ENCODE measurements at regions not wholly inside any gene's neighbourhood (a gene's known extent, or its start where the extent isn't known, plus 50 kb on each side); places are given as distances from the start of the nearest gene placed in this dataset.
A peak's percentile ranks its signal among the peaks of the same experiment; 100 is the strongest.

GRCh38 chr9:81814401-81814793, 113.8 kb upstream of the SPATA31D4 start:
- CTCF ChIA-PET: no interaction called here
- Mint-ChIP-seq H3K27ac (no peak overlapping the region), H3K4me3 (no peak overlapping the region), H3K27me3 (ENCODE audit: low read depth) (peaks cover 51% of the 10 kb centered on the region), H3K9me3 (peaks cover 4% of the 10 kb centered on the region; the same call in 1 of the 2 replicates), H3K36me3 (peaks cover 3% of the 10 kb centered on the region; the same call in 1 of the 2 replicates), H3K4me1 (peaks cover 40% of the 10 kb centered on the region)
- ATAC-seq: no peak
- POLR2A ChIA-PET: no interaction called here
- no peak for DNase-seq (ENCODE audit: low spot score)
- TF ChIP-seq ZNF671 (CRISPR knock-in tag; IDR thresholded peaks at IDR 0.05) (no peak), ETV6 (CRISPR knock-in tag; IDR thresholded peaks at IDR 0.05) (no peak), GRHL2 (CRISPR knock-in tag; IDR thresholded peaks at IDR 0.05; ENCODE audit: insufficient replicate concordance, severe bottlenecking) (no peak), USF2 (CRISPR knock-in tag; IDR thresholded peaks at IDR 0.05) (no peak), ZNF317 (CRISPR knock-in tag; IDR thresholded peaks at IDR 0.05; ENCODE audit: borderline replicate concordance, low read depth) (no peak), JAZF1 (CRISPR knock-in tag; IDR thresholded peaks at IDR 0.05) (no peak), CREM (CRISPR knock-in tag; IDR thresholded peaks at IDR 0.05) (no peak), NR3C1 (CRISPR knock-in tag; conservative IDR thresholded peaks at IDR 0.05; ENCODE audit: low read depth) (no peak), TEAD4 (CRISPR knock-in tag; IDR thresholded peaks at IDR 0.05) (no peak), ZNF423 (CRISPR knock-in tag; IDR thresholded peaks at IDR 0.05) (no peak), CREB1 (CRISPR knock-in tag; IDR thresholded peaks at IDR 0.05) (no peak)

GRCh38 chr9:81814794-81815464, 113.3 kb upstream of the SPATA31D4 start:
- ChIA-PET CTCF (no interaction called here), POLR2A (no interaction called here)
- Mint-ChIP-seq H3K9me3 (peaks cover 4% of the 10 kb centered on the region; the same call in 1 of the 2 replicates), H3K4me1 (peaks cover 45% of the 10 kb centered on the region), H3K27ac (peak overlapping the region; percentile 50), H3K4me3 (no peak overlapping the region), H3K36me3 (peaks cover 3% of the 10 kb centered on the region; the same call in 1 of the 2 replicates), H3K27me3 (ENCODE audit: low read depth) (peaks cover 53% of the 10 kb centered on the region)
- TF ChIP-seq CDX4 (CRISPR knock-in tag; IDR thresholded peaks at IDR 0.05; ENCODE audit: borderline replicate concordance): no peak
- peak; percentile 83 for ATAC-seq
- no peak for DNase-seq (ENCODE audit: low spot score)

- ChIA-PET CTCF (no interaction called here), POLR2A (no interaction called here)
- H3K27ac Mint-ChIP-seq: no peak overlapping the region
- H3K4me1 Mint-ChIP-seq: peaks cover 54% of the 10 kb centered on the region
- DNase-seq (ENCODE audit: low spot score): no peak
- ATAC-seq: no peak
- H3K36me3 Mint-ChIP-seq: peaks cover 3% of the 10 kb centered on the region; the same call in 1 of the 2 replicates
- peaks cover 4% of the 10 kb centered on the region; the same call in 1 of the 2 replicates for H3K9me3 Mint-ChIP-seq
- H3K27me3 Mint-ChIP-seq (ENCODE audit: low read depth): peaks cover 61% of the 10 kb centered on the region
- no peak overlapping the region for H3K4me3 Mint-ChIP-seq
- TF ChIP-seq SMAD3 (CRISPR knock-in tag; IDR thresholded peaks at IDR 0.05; ENCODE audit: borderline replicate concordance): no peak
- TF ChIP-seq ATF2 (CRISPR knock-in tag; IDR thresholded peaks at IDR 0.05; ENCODE audit: borderline replicate concordance, low read depth): no peak
- no peak for TF ChIP-seq ATF6 (CRISPR knock-in tag; IDR thresholded peaks at IDR 0.05)
- no peak for TF ChIP-seq PRRX2 (CRISPR knock-in tag; IDR thresholded peaks at IDR 0.05)
- TF ChIP-seq CTCF (IDR thresholded peaks at IDR 0.05): no peak
- no peak for TF ChIP-seq JUN (CRISPR knock-in tag; IDR thresholded peaks at IDR 0.05)
- no peak for TF ChIP-seq OVOL2 (CRISPR knock-in tag; IDR thresholded peaks at IDR 0.05; ENCODE audit: borderline replicate concordance)
- TF ChIP-seq ZNF423 (CRISPR knock-in tag; IDR thresholded peaks at IDR 0.05): no peak
- no peak for TF ChIP-seq ZNF532 (CRISPR knock-in tag; IDR thresholded peaks at IDR 0.05; ENCODE audit: borderline replicate concordance)
- TF ChIP-seq NR3C1 (CRISPR knock-in tag; conservative IDR thresholded peaks at IDR 0.05; ENCODE audit: low read depth): no peak
- no peak for TF ChIP-seq SOX15 (CRISPR knock-in tag; IDR thresholded peaks at IDR 0.05)
Observed at GRCh38 chr9:81815781-81816180, 112.4 kb upstream of the SPATA31D4 start.

Measured in WTC11 (cell line).